ENCODE measurements at regions not wholly inside any gene's neighbourhood (a gene's known extent, or its start where the extent isn't known, plus 50 kb on each side); places are given as distances from the start of the nearest gene placed in this dataset.

DNA sequence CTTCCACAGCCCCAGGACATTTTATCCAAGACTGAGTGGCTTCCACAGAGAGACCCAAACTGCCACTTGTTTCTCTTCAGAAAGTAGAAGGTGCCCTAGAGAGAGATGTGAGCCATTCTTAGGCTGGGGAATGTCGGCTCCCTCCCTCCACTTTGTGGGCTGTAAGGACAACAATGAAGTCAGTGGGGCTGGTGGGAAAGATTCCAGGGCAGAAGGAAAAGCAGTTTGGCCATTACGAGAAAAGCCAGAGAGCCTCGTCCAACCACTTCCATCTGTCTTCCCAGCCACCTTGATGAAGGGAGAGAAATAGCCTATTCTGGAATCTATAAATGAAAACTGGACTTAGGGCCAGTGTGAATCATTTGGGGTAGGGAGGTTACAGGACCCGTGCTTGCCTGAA is 382.5 kb downstream of the NXPE2 start:
- TF ChIP-seq CTCF (conservative IDR thresholded peaks at IDR 0.05) = no peak
- no peak for TF ChIP-seq EZH2 (IDR thresholded peaks at IDR 0.05; ENCODE audit: low read depth)

Data from PC-9 (cell line).